ENCODE measurements at regions not wholly inside any gene's neighbourhood (a gene's known extent, or its start where the extent isn't known, plus 50 kb on each side); places are given as distances from the start of the nearest gene placed in this dataset.

GRCh38 chr19:28322491-28322890 is 890.5 kb downstream of the UQCRFS1 start:
- no peaks in the 10 kb centered on the region for H3K4me1 ChIP-seq (ENCODE audit: insufficient read depth, poor library complexity, severe bottlenecking)
- H3K36me3 ChIP-seq (ENCODE audit: low read depth): no peaks in the 10 kb centered on the region
- no peak for ATAC-seq (ENCODE audit: low read depth)
- H3K27me3 ChIP-seq (ENCODE audit: insufficient read depth, poor library complexity, severe bottlenecking): peaks cover 3% of the 10 kb centered on the region
- no peaks in the 10 kb centered on the region for H3K9me3 ChIP-seq (ENCODE audit: severe bottlenecking)
- no peak for DNase-seq (ENCODE audit: low spot score)
- no peak overlapping the region for H3K27ac ChIP-seq (ENCODE audit: poor library complexity, severe bottlenecking)
- H3K4me3 ChIP-seq (ENCODE audit: severe bottlenecking): no peak overlapping the region
- TF ChIP-seq CTCF (IDR thresholded peaks at IDR 0.05; ENCODE audit: poor library complexity, severe bottlenecking): no peak

DNA sequence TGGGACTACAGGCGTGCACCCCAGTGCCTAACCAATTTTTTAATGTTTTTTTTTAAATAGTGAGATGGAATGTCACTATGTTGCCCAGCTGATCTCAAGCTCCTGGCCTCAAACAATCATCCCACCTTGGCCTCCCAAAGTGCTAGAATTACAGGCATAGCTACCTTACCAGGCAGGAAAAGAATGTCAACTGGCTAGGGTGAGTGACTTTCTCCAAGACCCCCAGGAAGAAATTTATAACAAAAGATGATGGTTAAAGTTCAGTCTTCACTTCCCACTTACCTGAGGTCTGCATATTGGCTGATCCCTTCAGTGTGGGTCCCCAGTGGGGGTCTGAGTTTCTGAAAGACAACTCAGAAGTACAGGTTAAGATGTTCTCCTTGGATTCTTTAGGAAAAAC is 893.0 kb downstream of the UQCRFS1 start:
- Histone ChIP-seq H3K36me3 (ENCODE audit: low read depth) (no peaks in the 10 kb centered on the region), H3K27ac (ENCODE audit: poor library complexity, severe bottlenecking) (no peak overlapping the region), H3K27me3 (ENCODE audit: insufficient read depth, poor library complexity, severe bottlenecking) (no peaks in the 10 kb centered on the region), H3K9me3 (ENCODE audit: severe bottlenecking) (no peaks in the 10 kb centered on the region), H3K4me3 (ENCODE audit: severe bottlenecking) (no peak overlapping the region), H3K4me1 (ENCODE audit: insufficient read depth, poor library complexity, severe bottlenecking) (no peaks in the 10 kb centered on the region)
- TF ChIP-seq CTCF (IDR thresholded peaks at IDR 0.05; ENCODE audit: poor library complexity, severe bottlenecking): no peak
- DNase-seq (ENCODE audit: low spot score): no peak
- ATAC-seq (ENCODE audit: low read depth): no peak

- no peak for DNase-seq (ENCODE audit: low spot score)
- ATAC-seq (ENCODE audit: low read depth): no peak
- TF ChIP-seq CTCF (IDR thresholded peaks at IDR 0.05; ENCODE audit: poor library complexity, severe bottlenecking): no peak
- no peaks in the 10 kb centered on the region for H3K9me3 ChIP-seq (ENCODE audit: severe bottlenecking)
- peaks cover 1% of the 10 kb centered on the region for H3K4me1 ChIP-seq (ENCODE audit: insufficient read depth, poor library complexity, severe bottlenecking)
- H3K27me3 ChIP-seq (ENCODE audit: insufficient read depth, poor library complexity, severe bottlenecking): no peaks in the 10 kb centered on the region
- H3K27ac ChIP-seq (ENCODE audit: poor library complexity, severe bottlenecking): no peak overlapping the region
- no peaks in the 10 kb centered on the region for H3K36me3 ChIP-seq (ENCODE audit: low read depth)
- no peak overlapping the region for H3K4me3 ChIP-seq (ENCODE audit: severe bottlenecking)
Observed at GRCh38 chr19:28319227-28319626, 893.7 kb downstream of the UQCRFS1 start.

- TF ChIP-seq CTCF (IDR thresholded peaks at IDR 0.05; ENCODE audit: poor library complexity, severe bottlenecking): no peak
- Histone ChIP-seq H3K9me3 (ENCODE audit: severe bottlenecking) (no peaks in the 10 kb centered on the region), H3K27ac (ENCODE audit: poor library complexity, severe bottlenecking) (no peak overlapping the region), H3K27me3 (ENCODE audit: insufficient read depth, poor library complexity, severe bottlenecking) (no peaks in the 10 kb centered on the region), H3K4me1 (ENCODE audit: insufficient read depth, poor library complexity, severe bottlenecking) (peaks cover 5% of the 10 kb centered on the region), H3K4me3 (ENCODE audit: severe bottlenecking) (no peak overlapping the region), H3K36me3 (ENCODE audit: low read depth) (no peaks in the 10 kb centered on the region)
- DNase-seq (ENCODE audit: low spot score) (no peak), ATAC-seq (ENCODE audit: low read depth) (no peak)
Observed at GRCh38 chr19:28318469-28319179, 894.3 kb downstream of the UQCRFS1 start.

DNA sequence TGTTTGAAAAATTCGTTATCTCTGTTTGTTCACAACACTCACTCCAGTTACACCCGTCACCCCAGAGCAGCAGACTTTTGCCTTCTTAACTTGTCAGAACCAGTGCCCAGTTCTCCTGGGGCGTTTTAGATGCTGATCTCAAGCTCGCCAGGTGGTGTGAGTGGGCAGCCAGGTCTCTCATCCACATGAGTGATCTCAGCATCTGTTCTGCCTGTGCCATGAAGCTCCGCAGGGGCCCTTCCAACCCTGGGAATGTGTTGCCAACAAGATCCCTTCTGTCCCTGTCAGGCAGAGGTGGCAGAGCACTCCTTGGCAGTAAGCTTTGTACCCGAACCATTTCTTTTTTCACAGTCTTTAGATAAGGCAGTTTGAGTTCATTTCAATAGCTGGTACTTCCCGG is 896.5 kb downstream of the UQCRFS1 start:
- ATAC-seq (ENCODE audit: low read depth) (no peak), DNase-seq (ENCODE audit: low spot score) (no peak)
- Histone ChIP-seq H3K9me3 (ENCODE audit: severe bottlenecking) (no peaks in the 10 kb centered on the region), H3K4me3 (ENCODE audit: severe bottlenecking) (no peak overlapping the region), H3K27ac (ENCODE audit: poor library complexity, severe bottlenecking) (no peak overlapping the region), H3K4me1 (ENCODE audit: insufficient read depth, poor library complexity, severe bottlenecking) (peaks cover 5% of the 10 kb centered on the region), H3K27me3 (ENCODE audit: insufficient read depth, poor library complexity, severe bottlenecking) (no peaks in the 10 kb centered on the region), H3K36me3 (ENCODE audit: low read depth) (no peaks in the 10 kb centered on the region)
- no peak for TF ChIP-seq CTCF (IDR thresholded peaks at IDR 0.05; ENCODE audit: poor library complexity, severe bottlenecking)
